ENCODE measurements at regions not wholly inside any gene's neighbourhood (a gene's known extent, or its start where the extent isn't known, plus 50 kb on each side); places are given as distances from the start of the nearest gene placed in this dataset.

GRCh38 chr21:35441868-35442582 is 392.9 kb upstream of the RUNX1 start:
- TF ChIP-seq CTCF (IDR thresholded peaks at IDR 0.05; ENCODE audit: low read depth, low read length), result no peak
- no peak for TF ChIP-seq MYC (IDR thresholded peaks at IDR 0.05; ENCODE audit: low read depth, low read length)
- TF ChIP-seq POLR2A (IDR thresholded peaks at IDR 0.05; ENCODE audit: extremely low read depth, insufficient read length), result no peak
- TF ChIP-seq MAX (IDR thresholded peaks at IDR 0.05; ENCODE audit: low read depth, low read length), result no peak
